HG03558 (cell line): ENCODE measurements at regions not wholly inside any gene's neighbourhood (a gene's known extent, or its start where the extent isn't known, plus 50 kb on each side); places are given as distances from the start of the nearest gene placed in this dataset.
"Not testable (repeated sequence)": the region's sequence is repeated elsewhere in the genome, so short reads cannot be mapped to it uniquely, and the experiment has no call there.

ENCODE experiments used
- ATAC-seq: cut with Tn5 transposase; IDR thresholded peaks from one replicate; pipeline ENCODE4 v1.9.1; 2021; ENCODE audit warnings: moderate number of reproducible peaks; ENCODE audit not compliant: unreplicated experiment; ENCODE audit errors: extremely low read depth

GRCh38 chr2:47690706-47691325, 92.1 kb upstream of the MSH6 start:
- not testable (repeated sequence) for ATAC-seq

GRCh38 chr2:47690132-47690531, 92.8 kb upstream of the MSH6 start:
- no peak for ATAC-seq

- ATAC-seq: not testable (repeated sequence)
Measured at GRCh38 chr2:47689118-47689517, 93.8 kb upstream of the MSH6 start.

GRCh38 chr2:47688561-47688960, 94.4 kb upstream of the MSH6 start:
- no peak for ATAC-seq

GRCh38 chr2:47687856-47688255, 95.1 kb upstream of the MSH6 start:
- ATAC-seq: no peak

GRCh38 chr2:47686018-47686417, 96.9 kb upstream of the MSH6 start:
- ATAC-seq: no peak

GRCh38 chr2:47682216-47682749, 100.7 kb upstream of the MSH6 start:
- no peak for ATAC-seq

GRCh38 chr2:47676261-47676926, 105.6 kb upstream of the KCNK12 start:
- ATAC-seq: no peak

GRCh38 chr2:47675196-47675825, 104.5 kb upstream of the KCNK12 start:
- ATAC-seq: no peak

- no peak for ATAC-seq
Measured at GRCh38 chr2:47666332-47666731, 95.5 kb upstream of the KCNK12 start.

- no peak for ATAC-seq
Measured at GRCh38 chr2:47664817-47665216, 94.0 kb upstream of the KCNK12 start.

- ATAC-seq: no peak
Measured at GRCh38 chr2:47662552-47662951, 91.8 kb upstream of the KCNK12 start.

- ATAC-seq: no peak
Measured at GRCh38 chr2:47661310-47661709, 90.5 kb upstream of the KCNK12 start.

GRCh38 chr2:47660168-47660567, 89.4 kb upstream of the KCNK12 start:
- ATAC-seq: no peak

- no peak for ATAC-seq
Measured at GRCh38 chr2:47658646-47659320, 88.0 kb upstream of the KCNK12 start.

GRCh38 chr2:47657886-47658489, 87.2 kb upstream of the KCNK12 start:
- no peak for ATAC-seq

GRCh38 chr2:47656715-47657600, 86.2 kb upstream of the KCNK12 start:
- ATAC-seq: no peak

GRCh38 chr2:47655563-47655880, 84.7 kb upstream of the KCNK12 start:
- ATAC-seq: no peak

- ATAC-seq: peak; percentile 71
Measured at GRCh38 chr2:47654790-47655562, 84.2 kb upstream of the KCNK12 start.
